HCT116 (cell line): ENCODE measurements at regions not wholly inside any gene's neighbourhood (a gene's known extent, or its start where the extent isn't known, plus 50 kb on each side); places are given as distances from the start of the nearest gene placed in this dataset.

Experiments
- CTCF ChIP-seq, 3 experiments: fragments of 200-600 bp in 1 of 3; sonication (generic) in 1 of 3; IDR thresholded peaks in 2 of 3; conservative IDR thresholded peaks in 1 of 3; 2 replicates each; pipeline ENCODE4 v1.5.1; 2012 to 2017; ENCODE audit warnings: low read depth in 2 of 3, low read length in 2 of 3, antibody characterized with exemption in 1 of 3, borderline replicate concordance in 1 of 3, control low read depth in 1 of 3, mild to moderate bottlenecking in 1 of 3, mixed read lengths in 1 of 3, mixed run types in 1 of 3, moderate library complexity in 1 of 3; ENCODE audit not compliant: insufficient read depth in 1 of 3
- EZH2phosphoT487 ChIP-seq: fragments of 200-600 bp; IDR thresholded peaks from 2 replicates; pipeline ENCODE4 v1.6.1; 2018; ENCODE audit warnings: antibody characterized with exemption, borderline replicate concordance
- MAX ChIP-seq: IDR thresholded peaks from 2 replicates; pipeline ENCODE4 v1.6.1; 2012
- POLR2A ChIP-seq: IDR thresholded peaks from 2 replicates; pipeline ENCODE4 v1.7.0; 2011; ENCODE audit warnings: borderline replicate concordance; ENCODE audit not compliant: insufficient read depth, insufficient read length; ENCODE audit errors: extremely low read depth
- POLR2AphosphoS5 ChIP-seq: IDR thresholded peaks from 2 replicates; pipeline ENCODE4 v1.6.1; 2011; ENCODE audit warnings: mild to moderate bottlenecking, low read depth, low read length, moderate library complexity
- SRF ChIP-seq: IDR thresholded peaks from 2 replicates; pipeline ENCODE4 v1.6.1; 2012; ENCODE audit warnings: low read depth
- YY1 ChIP-seq: IDR thresholded peaks from 2 replicates; pipeline ENCODE4 v1.6.1; 2011; ENCODE audit warnings: low read length, low read depth, moderate library complexity, mild to moderate bottlenecking; ENCODE audit not compliant: insufficient replicate concordance; ENCODE audit errors: extremely low read depth
- ZBTB33 ChIP-seq: IDR thresholded peaks from 2 replicates; pipeline ENCODE4 v1.6.1; 2011; ENCODE audit warnings: mild to moderate bottlenecking, low read length, moderate library complexity; ENCODE audit not compliant: insufficient replicate concordance; ENCODE audit errors: extremely low read depth
- TF ChIP-seq, protein P1 (sequence below): IDR thresholded peaks from 2 replicates; pipeline ENCODE4 v1.6.1; 2012; ENCODE audit warnings: low read depth

DNA sequence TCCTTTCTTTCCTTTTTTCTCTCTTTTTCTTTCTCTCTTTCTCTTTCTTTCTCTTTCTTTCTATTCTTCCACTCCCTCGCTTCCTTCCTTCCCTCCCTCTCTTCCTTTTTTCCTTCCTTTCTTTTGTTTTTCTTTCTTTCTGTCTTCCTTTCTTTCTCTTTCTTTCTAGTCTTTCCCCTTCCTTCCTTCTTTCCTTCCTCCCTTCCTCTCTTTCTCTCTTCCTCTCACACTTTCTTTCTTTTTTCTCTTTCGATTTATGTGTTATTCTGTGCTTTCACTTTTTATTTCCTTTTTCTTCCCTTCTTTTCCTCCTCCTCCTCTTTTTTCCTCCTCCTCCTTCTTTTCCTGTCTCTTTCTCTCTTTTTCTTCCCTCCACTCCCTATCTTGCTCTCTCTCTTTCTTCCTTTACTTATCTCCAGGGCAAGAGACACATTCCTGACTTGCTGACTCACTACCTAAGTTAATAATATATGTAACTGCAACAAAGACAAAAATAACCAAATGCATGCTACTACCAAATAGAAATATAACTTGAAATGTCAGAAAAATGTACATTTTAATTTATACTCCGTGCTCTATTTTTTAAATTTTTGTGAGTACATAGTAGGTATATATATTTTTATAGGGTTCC lies 445.5 kb downstream of the GABRG2 start:
- TF ChIP-seq POLR2A = no peak
- TF ChIP-seq CTCF (IDR thresholded peaks at IDR 0.05 in 2 of 3, conservative IDR thresholded peaks at IDR 0.05 in 1 of 3; ENCODE audit: borderline replicate concordance in 1 of 3, insufficient read depth in 1 of 3, low read depth in 2 of 3, low read length in 2 of 3) = no peak
- no peak for TF ChIP-seq YY1
- TF ChIP-seq, protein P1, sequence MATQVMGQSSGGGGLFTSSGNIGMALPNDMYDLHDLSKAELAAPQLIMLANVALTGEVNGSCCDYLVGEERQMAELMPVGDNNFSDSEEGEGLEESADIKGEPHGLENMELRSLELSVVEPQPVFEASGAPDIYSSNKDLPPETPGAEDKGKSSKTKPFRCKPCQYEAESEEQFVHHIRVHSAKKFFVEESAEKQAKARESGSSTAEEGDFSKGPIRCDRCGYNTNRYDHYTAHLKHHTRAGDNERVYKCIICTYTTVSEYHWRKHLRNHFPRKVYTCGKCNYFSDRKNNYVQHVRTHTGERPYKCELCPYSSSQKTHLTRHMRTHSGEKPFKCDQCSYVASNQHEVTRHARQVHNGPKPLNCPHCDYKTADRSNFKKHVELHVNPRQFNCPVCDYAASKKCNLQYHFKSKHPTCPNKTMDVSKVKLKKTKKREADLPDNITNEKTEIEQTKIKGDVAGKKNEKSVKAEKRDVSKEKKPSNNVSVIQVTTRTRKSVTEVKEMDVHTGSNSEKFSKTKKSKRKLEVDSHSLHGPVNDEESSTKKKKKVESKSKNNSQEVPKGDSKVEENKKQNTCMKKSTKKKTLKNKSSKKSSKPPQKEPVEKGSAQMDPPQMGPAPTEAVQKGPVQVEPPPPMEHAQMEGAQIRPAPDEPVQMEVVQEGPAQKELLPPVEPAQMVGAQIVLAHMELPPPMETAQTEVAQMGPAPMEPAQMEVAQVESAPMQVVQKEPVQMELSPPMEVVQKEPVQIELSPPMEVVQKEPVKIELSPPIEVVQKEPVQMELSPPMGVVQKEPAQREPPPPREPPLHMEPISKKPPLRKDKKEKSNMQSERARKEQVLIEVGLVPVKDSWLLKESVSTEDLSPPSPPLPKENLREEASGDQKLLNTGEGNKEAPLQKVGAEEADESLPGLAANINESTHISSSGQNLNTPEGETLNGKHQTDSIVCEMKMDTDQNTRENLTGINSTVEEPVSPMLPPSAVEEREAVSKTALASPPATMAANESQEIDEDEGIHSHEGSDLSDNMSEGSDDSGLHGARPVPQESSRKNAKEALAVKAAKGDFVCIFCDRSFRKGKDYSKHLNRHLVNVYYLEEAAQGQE = no peak
- no peak for TF ChIP-seq ZBTB33
- no peak for TF ChIP-seq MAX
- no peak for TF ChIP-seq SRF
- TF ChIP-seq POLR2AphosphoS5 = no peak
- no peak for TF ChIP-seq EZH2phosphoT487
